ENCODE measurements at regions not wholly inside any gene's neighbourhood (a gene's known extent, or its start where the extent isn't known, plus 50 kb on each side); places are given as distances from the start of the nearest gene placed in this dataset.

DNA sequence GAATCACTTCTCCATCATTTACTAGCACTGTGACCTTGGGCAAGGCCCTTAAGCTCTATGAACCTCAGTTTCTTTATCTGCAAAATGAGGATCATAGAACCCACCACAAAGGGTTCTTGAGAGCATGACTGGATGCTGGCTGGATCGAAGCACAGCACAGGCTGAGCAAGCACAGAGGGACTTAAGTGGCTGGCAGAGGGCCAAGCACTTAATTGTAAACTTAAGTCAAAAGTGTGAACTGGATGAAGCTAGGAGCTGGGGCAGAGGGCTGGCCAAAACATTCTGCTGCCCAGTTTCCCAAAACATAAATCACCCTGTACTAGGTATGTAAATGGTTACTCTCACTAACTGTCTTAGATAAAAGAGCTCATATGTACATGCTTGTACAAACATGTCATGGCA, 112.3 kb upstream of the WWC1 start:
- Histone ChIP-seq H3K79me2 (ENCODE audit: insufficient read depth, low read length) (no peaks in the 10 kb centered on the region), H3K9me3 (ENCODE audit: insufficient read depth, low read length) (no peaks in the 10 kb centered on the region), H2AFZ (ENCODE audit: low read depth, low read length, severe bottlenecking) (no peak overlapping the region), H3K4me2 (ENCODE audit: low read depth, low read length, poor library complexity, severe bottlenecking) (no peak overlapping the region), H3K36me3 (ENCODE audit: low read length) (no peaks in the 10 kb centered on the region), H3K4me3 (ENCODE audit: insufficient read depth, low read length, poor library complexity, severe bottlenecking) (no peak overlapping the region), H4K20me1 (ENCODE audit: low read depth, low read length) (no peaks in the 10 kb centered on the region), H3K9me2 (replicated peaks; ENCODE audit: insufficient read depth, low read length) (no peaks in the 10 kb centered on the region), H3K9ac (ENCODE audit: low read length) (no peak overlapping the region), H3F3A (ENCODE audit: insufficient read depth) (no peaks in the 10 kb centered on the region), H3K27me3 (ENCODE audit: low read length) (no peaks in the 10 kb centered on the region), H3K27ac (ENCODE audit: low read depth, low read length) (no peak overlapping the region)
- TF ChIP-seq, protein P1, sequence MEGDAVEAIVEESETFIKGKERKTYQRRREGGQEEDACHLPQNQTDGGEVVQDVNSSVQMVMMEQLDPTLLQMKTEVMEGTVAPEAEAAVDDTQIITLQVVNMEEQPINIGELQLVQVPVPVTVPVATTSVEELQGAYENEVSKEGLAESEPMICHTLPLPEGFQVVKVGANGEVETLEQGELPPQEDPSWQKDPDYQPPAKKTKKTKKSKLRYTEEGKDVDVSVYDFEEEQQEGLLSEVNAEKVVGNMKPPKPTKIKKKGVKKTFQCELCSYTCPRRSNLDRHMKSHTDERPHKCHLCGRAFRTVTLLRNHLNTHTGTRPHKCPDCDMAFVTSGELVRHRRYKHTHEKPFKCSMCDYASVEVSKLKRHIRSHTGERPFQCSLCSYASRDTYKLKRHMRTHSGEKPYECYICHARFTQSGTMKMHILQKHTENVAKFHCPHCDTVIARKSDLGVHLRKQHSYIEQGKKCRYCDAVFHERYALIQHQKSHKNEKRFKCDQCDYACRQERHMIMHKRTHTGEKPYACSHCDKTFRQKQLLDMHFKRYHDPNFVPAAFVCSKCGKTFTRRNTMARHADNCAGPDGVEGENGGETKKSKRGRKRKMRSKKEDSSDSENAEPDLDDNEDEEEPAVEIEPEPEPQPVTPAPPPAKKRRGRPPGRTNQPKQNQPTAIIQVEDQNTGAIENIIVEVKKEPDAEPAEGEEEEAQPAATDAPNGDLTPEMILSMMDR (IDR thresholded peaks at IDR 0.05; ENCODE audit: insufficient read depth, low read length, poor library complexity, severe bottlenecking) = no peak
- no peak for TF ChIP-seq EZH2phosphoT487 (conservative IDR thresholded peaks at IDR 0.05; ENCODE audit: low read length)

DNA sequence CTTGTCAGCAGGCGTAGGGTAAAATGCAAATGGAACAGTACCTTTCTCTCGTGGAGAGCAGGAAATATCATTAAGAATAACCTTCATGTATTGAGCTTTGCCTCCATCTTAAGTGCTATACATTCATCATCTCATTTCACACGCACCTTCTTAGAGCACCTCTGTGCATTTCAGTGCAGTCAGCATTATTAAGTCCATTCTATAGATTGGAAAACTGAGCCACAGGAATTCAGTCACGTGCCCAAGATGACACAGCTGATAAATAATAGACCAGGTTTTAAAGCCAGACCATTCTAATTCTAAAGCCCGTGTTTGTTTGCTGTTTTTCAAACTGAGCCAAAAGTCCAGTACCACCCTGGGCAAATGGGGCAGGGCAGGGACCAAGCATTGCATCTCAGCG, 109.2 kb upstream of the WWC1 start:
- Histone ChIP-seq H3F3A (ENCODE audit: insufficient read depth) (no peaks in the 10 kb centered on the region), H3K27me3 (ENCODE audit: low read length) (no peaks in the 10 kb centered on the region), H3K27ac (ENCODE audit: low read depth, low read length) (no peak overlapping the region), H2AFZ (ENCODE audit: low read depth, low read length, severe bottlenecking) (no peak overlapping the region), H4K20me1 (ENCODE audit: low read depth, low read length) (no peaks in the 10 kb centered on the region), H3K9me2 (replicated peaks; ENCODE audit: insufficient read depth, low read length) (no peaks in the 10 kb centered on the region), H3K9me3 (ENCODE audit: insufficient read depth, low read length) (no peaks in the 10 kb centered on the region), H3K4me3 (ENCODE audit: insufficient read depth, low read length, poor library complexity, severe bottlenecking) (no peak overlapping the region), H3K4me2 (ENCODE audit: low read depth, low read length, poor library complexity, severe bottlenecking) (no peak overlapping the region), H3K79me2 (ENCODE audit: insufficient read depth, low read length) (no peaks in the 10 kb centered on the region), H3K9ac (ENCODE audit: low read length) (no peak overlapping the region), H3K36me3 (ENCODE audit: low read length) (no peaks in the 10 kb centered on the region)
- TF ChIP-seq, protein P1 (IDR thresholded peaks at IDR 0.05; ENCODE audit: insufficient read depth, low read length, poor library complexity, severe bottlenecking) = no peak
- no peak for TF ChIP-seq EZH2phosphoT487 (conservative IDR thresholded peaks at IDR 0.05; ENCODE audit: low read length)

DNA sequence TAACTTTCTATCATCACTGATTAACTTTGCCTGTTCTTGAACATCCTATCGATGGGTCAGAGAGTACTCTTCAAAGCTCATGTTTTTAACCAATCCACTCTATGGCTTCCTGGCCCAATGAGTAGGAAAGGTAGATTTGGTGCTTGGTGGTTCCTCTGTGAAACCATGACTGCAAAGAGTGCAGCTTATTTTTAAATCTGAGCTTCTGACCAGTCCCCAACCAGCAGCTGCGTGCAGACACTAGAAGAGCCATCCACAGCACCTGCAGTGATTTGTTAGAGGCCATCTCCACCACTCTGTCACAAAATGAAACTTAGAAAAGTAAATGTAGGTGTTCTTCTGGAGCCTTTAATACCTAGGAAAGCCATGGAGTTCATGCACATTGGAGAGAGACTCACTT, 107.3 kb upstream of the WWC1 start:
- Histone ChIP-seq H3K4me2 (ENCODE audit: low read depth, low read length, poor library complexity, severe bottlenecking) (no peak overlapping the region), H3K4me3 (ENCODE audit: insufficient read depth, low read length, poor library complexity, severe bottlenecking) (no peak overlapping the region), H2AFZ (ENCODE audit: low read depth, low read length, severe bottlenecking) (no peak overlapping the region), H3K9me3 (ENCODE audit: insufficient read depth, low read length) (no peaks in the 10 kb centered on the region), H3F3A (ENCODE audit: insufficient read depth) (no peaks in the 10 kb centered on the region), H3K36me3 (ENCODE audit: low read length) (no peaks in the 10 kb centered on the region), H4K20me1 (ENCODE audit: low read depth, low read length) (no peaks in the 10 kb centered on the region), H3K9me2 (replicated peaks; ENCODE audit: insufficient read depth, low read length) (no peaks in the 10 kb centered on the region), H3K27me3 (ENCODE audit: low read length) (no peaks in the 10 kb centered on the region), H3K27ac (ENCODE audit: low read depth, low read length) (no peak overlapping the region), H3K9ac (ENCODE audit: low read length) (no peak overlapping the region), H3K79me2 (ENCODE audit: insufficient read depth, low read length) (no peaks in the 10 kb centered on the region)
- TF ChIP-seq, protein P1 (IDR thresholded peaks at IDR 0.05; ENCODE audit: insufficient read depth, low read length, poor library complexity, severe bottlenecking) = no peak
- TF ChIP-seq EZH2phosphoT487 (conservative IDR thresholded peaks at IDR 0.05; ENCODE audit: low read length) = no peak

All from SU-DHL-6 (cell line).